ENCODE measurements at regions not wholly inside any gene's neighbourhood (a gene's known extent, or its start where the extent isn't known, plus 50 kb on each side); places are given as distances from the start of the nearest gene placed in this dataset.

GRCh38 chr1:117708323-117709248 is 102.7 kb downstream of the TENT5C start:
- Histone ChIP-seq H3K27me3 (ENCODE audit: insufficient read depth, low read depth) (no peaks in the 10 kb centered on the region), H3K79me2 (ENCODE audit: insufficient read depth, low read depth) (no peaks in the 10 kb centered on the region), H3K4me1 (ENCODE audit: low read depth, poor library complexity, severe bottlenecking) (no peaks in the 10 kb centered on the region), H3K36me3 (ENCODE audit: insufficient read depth) (no peaks in the 10 kb centered on the region), H2AFZ (ENCODE audit: low read depth) (no peak overlapping the region), H3K27ac (no peak overlapping the region), H4K20me1 (ENCODE audit: insufficient read depth) (no peaks in the 10 kb centered on the region), H3K4me2 (no peak overlapping the region), H3K9ac (no peak overlapping the region), H3K4me3 (IDR thresholded peaks at IDR 0.05; ENCODE audit: insufficient read depth, low read depth, low read length) (no peak overlapping the region)
- TF ChIP-seq, protein P1, sequence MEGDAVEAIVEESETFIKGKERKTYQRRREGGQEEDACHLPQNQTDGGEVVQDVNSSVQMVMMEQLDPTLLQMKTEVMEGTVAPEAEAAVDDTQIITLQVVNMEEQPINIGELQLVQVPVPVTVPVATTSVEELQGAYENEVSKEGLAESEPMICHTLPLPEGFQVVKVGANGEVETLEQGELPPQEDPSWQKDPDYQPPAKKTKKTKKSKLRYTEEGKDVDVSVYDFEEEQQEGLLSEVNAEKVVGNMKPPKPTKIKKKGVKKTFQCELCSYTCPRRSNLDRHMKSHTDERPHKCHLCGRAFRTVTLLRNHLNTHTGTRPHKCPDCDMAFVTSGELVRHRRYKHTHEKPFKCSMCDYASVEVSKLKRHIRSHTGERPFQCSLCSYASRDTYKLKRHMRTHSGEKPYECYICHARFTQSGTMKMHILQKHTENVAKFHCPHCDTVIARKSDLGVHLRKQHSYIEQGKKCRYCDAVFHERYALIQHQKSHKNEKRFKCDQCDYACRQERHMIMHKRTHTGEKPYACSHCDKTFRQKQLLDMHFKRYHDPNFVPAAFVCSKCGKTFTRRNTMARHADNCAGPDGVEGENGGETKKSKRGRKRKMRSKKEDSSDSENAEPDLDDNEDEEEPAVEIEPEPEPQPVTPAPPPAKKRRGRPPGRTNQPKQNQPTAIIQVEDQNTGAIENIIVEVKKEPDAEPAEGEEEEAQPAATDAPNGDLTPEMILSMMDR (conservative IDR thresholded peaks at IDR 0.05; ENCODE audit: low read depth, low read length): no peak

DNA sequence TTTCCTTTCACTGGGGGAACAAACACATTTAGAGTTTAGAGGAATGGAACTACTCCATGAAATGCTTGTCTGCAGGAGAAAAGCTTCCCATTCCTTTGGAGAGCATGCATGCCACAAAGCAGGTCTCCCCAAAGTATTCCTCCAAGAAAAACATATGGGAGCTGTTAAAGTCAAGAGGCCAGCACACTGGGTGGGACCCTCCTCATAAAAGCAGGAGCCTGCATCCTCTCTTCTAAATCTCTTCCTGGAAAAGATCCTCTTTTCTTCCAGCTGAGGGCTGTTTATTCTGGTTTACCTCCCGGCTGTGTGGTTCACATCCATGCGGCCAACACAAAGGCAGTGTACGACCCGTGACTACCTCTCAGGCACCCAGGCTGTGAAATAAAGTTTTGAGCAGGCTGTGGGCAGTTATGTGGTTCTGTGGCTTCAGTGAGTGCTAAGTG is 103.4 kb downstream of the TENT5C start:
- no peak overlapping the region for H2AFZ ChIP-seq (ENCODE audit: low read depth)
- TF ChIP-seq, protein P1 (conservative IDR thresholded peaks at IDR 0.05; ENCODE audit: low read depth, low read length): no peak
- no peaks in the 10 kb centered on the region for H3K36me3 ChIP-seq (ENCODE audit: insufficient read depth)

GRCh38 chr1:117710710-117711109 is 104.9 kb downstream of the TENT5C start:
- Histone ChIP-seq H3K4me2 (no peak overlapping the region), H4K20me1 (ENCODE audit: insufficient read depth) (no peaks in the 10 kb centered on the region), H3K36me3 (ENCODE audit: insufficient read depth) (no peaks in the 10 kb centered on the region), H3K9ac (no peak overlapping the region), H3K79me2 (ENCODE audit: insufficient read depth, low read depth) (no peaks in the 10 kb centered on the region), H3K4me1 (ENCODE audit: low read depth, poor library complexity, severe bottlenecking) (no peaks in the 10 kb centered on the region), H2AFZ (ENCODE audit: low read depth) (no peak overlapping the region), H3K4me3 (IDR thresholded peaks at IDR 0.05; ENCODE audit: insufficient read depth, low read depth, low read length) (no peak overlapping the region), H3K27me3 (ENCODE audit: insufficient read depth, low read depth) (no peaks in the 10 kb centered on the region), H3K27ac (no peak overlapping the region)
- TF ChIP-seq, protein P1 (conservative IDR thresholded peaks at IDR 0.05; ENCODE audit: low read depth, low read length): no peak

More for the DNA sequence above, 103.4 kb downstream of the TENT5C start:
- Histone ChIP-seq H3K27me3 (ENCODE audit: insufficient read depth, low read depth) (no peaks in the 10 kb centered on the region), H3K4me2 (no peak overlapping the region), H3K4me3 (IDR thresholded peaks at IDR 0.05; ENCODE audit: insufficient read depth, low read depth, low read length) (no peak overlapping the region), H3K9ac (no peak overlapping the region), H3K79me2 (ENCODE audit: insufficient read depth, low read depth) (no peaks in the 10 kb centered on the region), H4K20me1 (ENCODE audit: insufficient read depth) (no peaks in the 10 kb centered on the region), H3K27ac (no peak overlapping the region), H3K4me1 (ENCODE audit: low read depth, poor library complexity, severe bottlenecking) (no peaks in the 10 kb centered on the region)

DNA sequence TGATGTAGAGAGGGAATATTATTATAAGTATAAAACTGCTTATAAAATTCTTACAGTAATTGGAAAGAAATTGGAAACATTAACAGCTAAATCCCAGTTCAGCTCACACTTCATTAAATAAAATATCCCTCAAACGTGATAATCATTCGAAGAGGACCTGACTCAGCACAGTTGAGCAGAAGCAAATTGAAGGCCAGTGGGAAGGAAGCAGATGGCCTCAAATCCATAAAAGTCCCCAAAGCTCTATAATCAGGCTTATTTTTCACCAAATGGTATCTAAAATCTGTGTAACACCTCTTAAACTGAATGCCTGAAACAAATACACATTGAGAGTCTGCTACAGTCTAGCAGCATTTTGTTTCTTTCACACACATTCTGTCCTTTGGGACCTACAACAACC is 106.8 kb downstream of the TENT5C start:
- H4K20me1 ChIP-seq (ENCODE audit: insufficient read depth): no peaks in the 10 kb centered on the region
- no peak overlapping the region for H3K27ac ChIP-seq
- no peak overlapping the region for H3K4me2 ChIP-seq
- H3K4me3 ChIP-seq (IDR thresholded peaks at IDR 0.05; ENCODE audit: insufficient read depth, low read depth, low read length): no peak overlapping the region
- no peaks in the 10 kb centered on the region for H3K27me3 ChIP-seq (ENCODE audit: insufficient read depth, low read depth)
- H2AFZ ChIP-seq (ENCODE audit: low read depth): no peak overlapping the region
- no peaks in the 10 kb centered on the region for H3K4me1 ChIP-seq (ENCODE audit: low read depth, poor library complexity, severe bottlenecking)
- H3K79me2 ChIP-seq (ENCODE audit: insufficient read depth, low read depth): no peaks in the 10 kb centered on the region
- TF ChIP-seq, protein P1 (conservative IDR thresholded peaks at IDR 0.05; ENCODE audit: low read depth, low read length): no peak
- H3K9ac ChIP-seq: no peak overlapping the region
- no peaks in the 10 kb centered on the region for H3K36me3 ChIP-seq (ENCODE audit: insufficient read depth)
